Endothelial cell of umbilical vein (primary cell): ENCODE measurements at regions not wholly inside any gene's neighbourhood (a gene's known extent, or its start where the extent isn't known, plus 50 kb on each side); places are given as distances from the start of the nearest gene placed in this dataset.

Experiments
- BruUV-seq: library from RNA; stranded (reverse); fragments of 400-500 nt; replicated peaks from 2 replicates; lab custom pipeline; 2021; lab: Mats Ljungman, UMichigan
- CTCF ChIA-PET: fragments of 300-600, 350-600 bp; sonication (Branson Sonifier 250); formaldehyde crosslinking; loops from one replicate; lab custom pipeline; 2021; ENCODE audit warnings: antibody characterized with exemption, inconsistent platforms; lab: Charles Lee
- POLR2A ChIA-PET: fragments of 300-600, 350-600 bp; sonication (Branson Sonifier 250); formaldehyde crosslinking; loops from one replicate; lab custom pipeline; 2021; ENCODE audit warnings: antibody characterized with exemption, inconsistent platforms; lab: Charles Lee
- DNase-seq: peaks from one replicate; pipeline ENCODE4 v3.0.0-alpha.2; 2011; ENCODE audit warnings: low read depth, low spot score
- FAIRE-seq: peaks from 2 replicates; lab custom pipeline; 2011; peaks lifted over from hg19 to GRCh38; lab: Jason Lieb, UNC
- H2AFZ ChIP-seq: 2 replicates; pipeline ENCODE4 v1.6.0; 2012; ENCODE audit warnings: low read depth, low read length, control low read depth, inconsistent platforms
- H3K27ac ChIP-seq: 2 replicates; pipeline ENCODE4 v1.5.1; 2011; ENCODE audit warnings: low read depth, mild to moderate bottlenecking, control low read depth, low read length, moderate library complexity; ENCODE audit not compliant: insufficient read depth
- H3K27me3 ChIP-seq, 2 experiments: 2 replicates each; pipeline versions ENCODE4 v1.6.0 to v1.6.1; 2011; ENCODE audit warnings: low read length in 2 of 2, mixed read lengths in 1 of 2; ENCODE audit not compliant: control insufficient read depth in 2 of 2, insufficient read depth in 2 of 2
- H3K36me3 ChIP-seq, 2 experiments: 2 replicates in 1 of 2; 3 replicates in 1 of 2; pipeline ENCODE4 v1.5.1; 2011; ENCODE audit warnings: low read length in 2 of 2, mild to moderate bottlenecking in 1 of 2, moderate library complexity in 1 of 2; ENCODE audit not compliant: control insufficient read depth in 2 of 2, insufficient read depth in 2 of 2; ENCODE audit errors: extremely low read depth in 1 of 2
- H3K4me1 ChIP-seq: 3 replicates; pipeline ENCODE4 v1.5.1; 2011; ENCODE audit warnings: mild to moderate bottlenecking, low read length; ENCODE audit not compliant: control insufficient read depth, insufficient read depth; ENCODE audit errors: extremely low read depth
- H3K4me2 ChIP-seq: 2 replicates; pipeline ENCODE4 v1.6.1; 2011; ENCODE audit warnings: low read length, control low read depth, mixed read lengths; ENCODE audit not compliant: insufficient read depth
- H3K4me3 ChIP-seq, 3 experiments: fragments of 200-600 bp in 1 of 3; sonication (generic), shearing (Covaris generic) in 1 of 3; replicated peaks in 1 of 3; 2 replicates each; pipeline ENCODE4 v1.5.1; 2011 to 2016; ENCODE audit warnings: control low read depth in 3 of 3, low read length in 3 of 3, mild to moderate bottlenecking in 2 of 3, inconsistent platforms in 1 of 3, low read depth in 1 of 3, moderate library complexity in 1 of 3; ENCODE audit not compliant: insufficient read depth in 1 of 3
- H3K79me2 ChIP-seq: 2 replicates; pipeline ENCODE4 v1.6.0; 2012; ENCODE audit warnings: low read length, inconsistent platforms; ENCODE audit not compliant: control insufficient read depth, insufficient read depth
- H3K9ac ChIP-seq: replicated peaks from 2 replicates; pipeline ENCODE3; 2011; ENCODE audit warnings: low read length, control low read depth; ENCODE audit not compliant: insufficient read depth; ENCODE audit errors: extremely low read depth
- H3K9me1 ChIP-seq: replicated peaks from 3 replicates; pipeline ENCODE4 v1.6.0; 2011; ENCODE audit warnings: mild to moderate bottlenecking, low read length; ENCODE audit not compliant: control insufficient read depth, insufficient read depth; ENCODE audit errors: extremely low read depth
- H3K9me3 ChIP-seq: replicated peaks from 2 replicates; pipeline ENCODE4 v1.5.1; 2012; ENCODE audit warnings: low read length, inconsistent platforms; ENCODE audit not compliant: control insufficient read depth, insufficient read depth
- H4K20me1 ChIP-seq: replicated peaks from 2 replicates; pipeline ENCODE3; 2011; ENCODE audit warnings: mild to moderate bottlenecking, low read length; ENCODE audit not compliant: control insufficient read depth, insufficient read depth; ENCODE audit errors: extremely low read depth
- EZH2 ChIP-seq: IDR thresholded peaks from 2 replicates; pipeline ENCODE4 v1.6.1; 2012; ENCODE audit warnings: borderline replicate concordance, low read depth, mild to moderate bottlenecking, moderate library complexity, low read length, inconsistent platforms; ENCODE audit not compliant: severe bottlenecking
- FOS ChIP-seq: IDR thresholded peaks from 2 replicates; pipeline ENCODE4 v1.6.1; 2011; ENCODE audit warnings: mild to moderate bottlenecking, low read length, moderate library complexity, borderline replicate concordance; ENCODE audit not compliant: insufficient read depth
- GATA2 ChIP-seq: IDR thresholded peaks from 2 replicates; pipeline ENCODE4 v1.7.0; 2011; ENCODE audit warnings: low read depth, mild to moderate bottlenecking, moderate library complexity, mixed read lengths, low read length; ENCODE audit not compliant: insufficient read length, insufficient read depth
- JUN ChIP-seq: IDR thresholded peaks from 2 replicates; pipeline ENCODE4 v1.6.1; 2011; ENCODE audit warnings: borderline replicate concordance, low read depth; ENCODE audit not compliant: insufficient read length, insufficient read depth
- MYC ChIP-seq: IDR thresholded peaks from one replicate; pipeline ENCODE4 v1.6.1; 2011; ENCODE audit warnings: mild to moderate bottlenecking, low read depth, low read length
- POLR2A ChIP-seq: IDR thresholded peaks from 2 replicates; pipeline ENCODE4 v1.6.1; 2012; ENCODE audit warnings: low read depth, mild to moderate bottlenecking, control low read depth, low read length
- POLR2AphosphoS5 ChIP-seq: IDR thresholded peaks from 2 replicates; pipeline ENCODE4 v1.6.1; 2012; ENCODE audit warnings: low read depth, mild to moderate bottlenecking, control low read depth, low read length, moderate library complexity; ENCODE audit not compliant: insufficient read depth
- dilution Hi-C: fragments of 300-500 bp; cut with MboI; formaldehyde crosslinking; loops from one replicate; pipeline ENCODE4 v1.15.0; 2019; ENCODE audit warnings: low sequenced_read_pairs; ENCODE audit not compliant: extremely low pct_ligation_motif_present
- intact Hi-C: fragments of 100-400 bp; cut with micrococcal nuclease; formaldehyde crosslinking; loops from one replicate; pipeline ENCODE4 v1.10.0; 2022
- TF ChIP-seq, protein P1 (sequence below), 2 donors: IDR thresholded peaks; 1 replicate in 1 of 2; 2 replicates in 1 of 2; pipeline ENCODE4 v1.5.1; 2011; ENCODE audit warnings: low read length in 2 of 2, mild to moderate bottlenecking in 2 of 2, moderate library complexity in 2 of 2, control low read depth in 1 of 2, inconsistent platforms in 1 of 2, low read depth in 1 of 2; ENCODE audit not compliant: insufficient read depth in 1 of 2; ENCODE audit errors: extremely low read depth in 1 of 2
- TF ChIP-seq, protein P2 (sequence below): IDR thresholded peaks from 2 replicates; pipeline ENCODE4 v1.6.1; 2011; ENCODE audit not compliant: insufficient read depth, insufficient read length

DNA sequence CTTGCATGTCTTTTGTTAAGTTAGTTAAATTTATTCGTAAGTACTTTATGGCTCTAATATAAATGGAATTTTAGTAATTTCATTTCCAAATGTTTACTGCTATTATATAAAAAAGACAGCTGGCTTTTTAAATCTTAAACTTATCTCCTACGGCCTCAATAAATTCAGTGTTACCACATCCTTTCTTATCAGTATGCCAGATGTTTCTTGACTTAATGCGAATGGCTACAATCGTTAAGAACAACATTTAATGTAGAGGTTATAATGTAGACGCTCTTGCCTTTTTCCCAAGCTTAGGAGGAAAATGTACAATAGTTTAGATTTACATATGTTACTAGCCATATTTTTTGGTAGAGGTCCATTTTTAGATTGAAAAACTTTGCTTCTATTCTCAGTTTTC, 659.4 kb downstream of the TENT5A start:
- no peaks in the 10 kb centered on the region for H3K27me3 ChIP-seq
- no peaks in the 10 kb centered on the region for H3K36me3 ChIP-seq
- TF ChIP-seq, protein P1, sequence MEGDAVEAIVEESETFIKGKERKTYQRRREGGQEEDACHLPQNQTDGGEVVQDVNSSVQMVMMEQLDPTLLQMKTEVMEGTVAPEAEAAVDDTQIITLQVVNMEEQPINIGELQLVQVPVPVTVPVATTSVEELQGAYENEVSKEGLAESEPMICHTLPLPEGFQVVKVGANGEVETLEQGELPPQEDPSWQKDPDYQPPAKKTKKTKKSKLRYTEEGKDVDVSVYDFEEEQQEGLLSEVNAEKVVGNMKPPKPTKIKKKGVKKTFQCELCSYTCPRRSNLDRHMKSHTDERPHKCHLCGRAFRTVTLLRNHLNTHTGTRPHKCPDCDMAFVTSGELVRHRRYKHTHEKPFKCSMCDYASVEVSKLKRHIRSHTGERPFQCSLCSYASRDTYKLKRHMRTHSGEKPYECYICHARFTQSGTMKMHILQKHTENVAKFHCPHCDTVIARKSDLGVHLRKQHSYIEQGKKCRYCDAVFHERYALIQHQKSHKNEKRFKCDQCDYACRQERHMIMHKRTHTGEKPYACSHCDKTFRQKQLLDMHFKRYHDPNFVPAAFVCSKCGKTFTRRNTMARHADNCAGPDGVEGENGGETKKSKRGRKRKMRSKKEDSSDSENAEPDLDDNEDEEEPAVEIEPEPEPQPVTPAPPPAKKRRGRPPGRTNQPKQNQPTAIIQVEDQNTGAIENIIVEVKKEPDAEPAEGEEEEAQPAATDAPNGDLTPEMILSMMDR (IDR thresholded peaks at IDR 0.05; ENCODE audit: extremely low read depth in 1 of 2, insufficient read depth in 1 of 2, low read depth in 1 of 2, low read length in 2 of 2), result no peak
- TF ChIP-seq JUN (no peak), FOS (no peak), GATA2 (no peak), POLR2AphosphoS5 (no peak), POLR2A (no peak), EZH2 (no peak), MYC (no peak)
- TF ChIP-seq, protein P2, sequence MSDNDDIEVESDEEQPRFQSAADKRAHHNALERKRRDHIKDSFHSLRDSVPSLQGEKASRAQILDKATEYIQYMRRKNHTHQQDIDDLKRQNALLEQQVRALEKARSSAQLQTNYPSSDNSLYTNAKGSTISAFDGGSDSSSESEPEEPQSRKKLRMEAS, result no peak
- intact Hi-C loops (no loop called here), dilution Hi-C loops (no loop called here)
- DNase-seq (no peak), FAIRE-seq (no peak)
- no peak overlapping the region for H2AFZ ChIP-seq
- H3K4me2 ChIP-seq, result no peak overlapping the region
- CTCF ChIA-PET, result no interaction called here
- H3K4me1 ChIP-seq, result no peaks in the 10 kb centered on the region
- H3K79me2 ChIP-seq, result no peaks in the 10 kb centered on the region
- no peaks in the 10 kb centered on the region for H3K9me3 ChIP-seq
- no peaks in the 10 kb centered on the region for H4K20me1 ChIP-seq
- H3K9me1 ChIP-seq, result no peaks in the 10 kb centered on the region
- H3K27ac ChIP-seq, result no peak overlapping the region
- POLR2A ChIA-PET, result no interaction called here
- no TSS peak for BruUV-seq
- no peak overlapping the region for H3K9ac ChIP-seq
- H3K4me3 ChIP-seq, result no peak overlapping the region
